DOHH2 (cell line): ENCODE measurements at regions not wholly inside any gene's neighbourhood (a gene's known extent, or its start where the extent isn't known, plus 50 kb on each side); places are given as distances from the start of the nearest gene placed in this dataset.

Source experiments
- CTCF ChIP-seq: fragments of 200-600 bp; sonication (generic); IDR thresholded peaks from one replicate; pipeline ENCODE4 v1.5.1; 2014; ENCODE audit warnings: antibody characterized with exemption, mild to moderate bottlenecking, low read depth, low read length; ENCODE audit not compliant: poor library complexity, severe bottlenecking
- EZH2phosphoT487 ChIP-seq: fragments of 200-600 bp; sonication (generic); IDR thresholded peaks from 2 replicates; pipeline ENCODE4 v1.6.1; 2017; ENCODE audit warnings: borderline replicate concordance, mild to moderate bottlenecking, antibody characterized with exemption, low read length, moderate library complexity, mixed read lengths

- TF ChIP-seq CTCF (no peak), EZH2phosphoT487 (no peak)
These were observed 113.0 kb downstream of the EDN3 start for GRCh38 chr20:59413326-59413865.
